ENCODE measurements at regions not wholly inside any gene's neighbourhood (a gene's known extent, or its start where the extent isn't known, plus 50 kb on each side); places are given as distances from the start of the nearest gene placed in this dataset.

- TF ChIP-seq POLR2AphosphoS5 (IDR thresholded peaks at IDR 0.05) (no peak), POLR2A (IDR thresholded peaks at IDR 0.05) (no peak), EP300 (IDR thresholded peaks at IDR 0.05) (no peak), CTCF (IDR thresholded peaks at IDR 0.05) (no peak)
- Histone ChIP-seq H3K36me3 (no peaks in the 10 kb centered on the region), H3K27me3 (no peaks in the 10 kb centered on the region), H3K27ac (no peak overlapping the region), H3K4me3 (no peak overlapping the region), H3K4me1 (no peaks in the 10 kb centered on the region), H3K9me3 (no peaks in the 10 kb centered on the region)
- 63% methylated on average over 2 of the region's 2 CpGs for WGBS, 2 donors
- no peak for DNase-seq
- ATAC-seq (ENCODE audit: low FRiP score in 2 of 2), result no peak
These were observed 63.7 kb upstream of the LHCGR start for GRCh38 chr2:48819206-48819735.

- Histone ChIP-seq H3K4me3 (no peak overlapping the region), H3K9me3 (no peaks in the 10 kb centered on the region), H3K36me3 (no peaks in the 10 kb centered on the region), H3K4me1 (no peaks in the 10 kb centered on the region), H3K27me3 (no peaks in the 10 kb centered on the region), H3K27ac (no peak overlapping the region)
- DNase-seq (no peak), ATAC-seq (ENCODE audit: low FRiP score in 2 of 2) (no peak)
- TF ChIP-seq CTCF (IDR thresholded peaks at IDR 0.05) (no peak), EP300 (IDR thresholded peaks at IDR 0.05) (no peak), POLR2AphosphoS5 (IDR thresholded peaks at IDR 0.05) (no peak), POLR2A (IDR thresholded peaks at IDR 0.05) (no peak)
- WGBS, 2 donors, result 39 to 41% methylated on average over 1 of the region's 1 CpG
These were observed 61.8 kb upstream of the LHCGR start for GRCh38 chr2:48817355-48817754.

- H3K9me3 ChIP-seq, result no peaks in the 10 kb centered on the region
- H3K36me3 ChIP-seq, result no peaks in the 10 kb centered on the region
- no peak for TF ChIP-seq POLR2A (IDR thresholded peaks at IDR 0.05)
- no peak for TF ChIP-seq POLR2AphosphoS5 (IDR thresholded peaks at IDR 0.05)
- no peak for TF ChIP-seq EP300 (IDR thresholded peaks at IDR 0.05)
- TF ChIP-seq CTCF (IDR thresholded peaks at IDR 0.05), result no peak
- ATAC-seq (ENCODE audit: low FRiP score in 2 of 2) (no peak), DNase-seq (no peak)
- no peak overlapping the region for H3K27ac ChIP-seq
- H3K4me1 ChIP-seq, result no peaks in the 10 kb centered on the region
- 78 to 100% methylated on average over 1 of the region's 1 CpG for WGBS, 2 donors
- H3K27me3 ChIP-seq, result no peaks in the 10 kb centered on the region
- H3K4me3 ChIP-seq, result no peak overlapping the region
These were observed 56.9 kb upstream of the LHCGR start for GRCh38 chr2:48812416-48812815.

- H3K4me3 ChIP-seq, result no peak overlapping the region
- no peaks in the 10 kb centered on the region for H3K9me3 ChIP-seq
- DNase-seq (no peak), ATAC-seq (ENCODE audit: low FRiP score in 2 of 2) (no peak)
- TF ChIP-seq POLR2AphosphoS5 (IDR thresholded peaks at IDR 0.05) (no peak), CTCF (IDR thresholded peaks at IDR 0.05) (no peak), EP300 (IDR thresholded peaks at IDR 0.05) (no peak), POLR2A (IDR thresholded peaks at IDR 0.05) (no peak)
- no peaks in the 10 kb centered on the region for H3K4me1 ChIP-seq
- no peak overlapping the region for H3K27ac ChIP-seq
- H3K27me3 ChIP-seq, result no peaks in the 10 kb centered on the region
- no peaks in the 10 kb centered on the region for H3K36me3 ChIP-seq
- WGBS, 2 donors, result 93 to 100% methylated on average over 1 of the region's 1 CpG
These were observed 52.8 kb upstream of the LHCGR start for GRCh38 chr2:48808311-48808710.
